HEK293 (cell line): ENCODE measurements at regions not wholly inside any gene's neighbourhood (a gene's known extent, or its start where the extent isn't known, plus 50 kb on each side); places are given as distances from the start of the nearest gene placed in this dataset.

ENCODE experiments used
- CTCF ChIA-PET: fragments of 350-600 bp; formaldehyde crosslinking; extraction: SDS; loops from one replicate; lab custom pipeline; 2021; ENCODE audit warnings: antibody characterized with exemption; lab: Yijun Ruan, JAX
- POLR2A ChIA-PET: fragments of 300-600 bp; formaldehyde crosslinking; extraction: SDS; loops from one replicate; lab custom pipeline; 2020; ENCODE audit warnings: antibody characterized with exemption, inconsistent platforms; lab: Yijun Ruan, JAX
- H3K27ac ChIP-seq: fragments of 200-500 bp; sonication (Bioruptor generic); 2 replicates; pipeline ENCODE4 v1.5.1; 2014; ENCODE audit warnings: low read depth, low read length, control low read depth, inconsistent platforms; ENCODE audit errors: extremely low read depth
- H3K36me3 ChIP-seq, 2 experiments: fragments of 200-500 bp in 1 of 2; sonication (Bioruptor generic) in 1 of 2; 1 replicate in 1 of 2; 2 replicates in 1 of 2; pipeline ENCODE4 v1.5.1; 2014 to 2017; ENCODE audit warnings: inconsistent platforms in 2 of 2, low read length in 2 of 2; ENCODE audit not compliant: control insufficient read depth in 2 of 2, insufficient read depth in 1 of 2
- H3K4me1 ChIP-seq: fragments of 200-500 bp; sonication (Bioruptor generic); 2 replicates; pipeline ENCODE4 v1.5.1; 2014; ENCODE audit warnings: mild to moderate bottlenecking, low read length, inconsistent platforms; ENCODE audit not compliant: control insufficient read depth, insufficient read depth
- H3K4me3 ChIP-seq: 2 replicates; pipeline ENCODE4 v1.5.1; 2011; ENCODE audit warnings: low read depth, mild to moderate bottlenecking, control low read depth, low read length, moderate library complexity
- H3K9me3 ChIP-seq: fragments of 200-500 bp; sonication (Bioruptor generic); 2 replicates; pipeline ENCODE4 v1.5.1; 2014; ENCODE audit warnings: low read depth, low read length, inconsistent platforms; ENCODE audit not compliant: control insufficient read depth, insufficient read depth
- AEBP2 ChIP-seq: fragments of 450-650 bp; formaldehyde crosslinking; IDR thresholded peaks from 2 replicates; pipeline ENCODE4 v1.5.1; 2016; ENCODE audit warnings: missing biosample characterization, missing genetic modification characterization, borderline replicate concordance
- HOXC10 ChIP-seq: sonication (generic); formaldehyde crosslinking; IDR thresholded peaks from 2 replicates; pipeline ENCODE4 v1.8.1; 2023; ENCODE audit warnings: mild to moderate bottlenecking, missing genetic modification reagents
- OSR2 ChIP-seq: fragments of 450-650 bp; formaldehyde crosslinking; IDR thresholded peaks from 2 replicates; pipeline ENCODE4 v1.5.1; 2016; ENCODE audit warnings: missing biosample characterization, missing genetic modification characterization
- RBAK ChIP-seq: fragments of 450-650 bp; formaldehyde crosslinking; IDR thresholded peaks from 2 replicates; pipeline ENCODE4 v1.5.1; 2016; ENCODE audit warnings: missing biosample characterization, missing genetic modification characterization
- SCRT2 ChIP-seq: fragments of 450-650 bp; formaldehyde crosslinking; IDR thresholded peaks from 2 replicates; pipeline ENCODE4 v1.5.1; 2016; ENCODE audit warnings: missing biosample characterization, missing genetic modification characterization
- TCF7L2 ChIP-seq: IDR thresholded peaks from 2 replicates; pipeline ENCODE4 v1.6.1; 2011; ENCODE audit warnings: low read depth, mild to moderate bottlenecking, inconsistent platforms, low read length, moderate library complexity, borderline replicate concordance
- ZBTB26 ChIP-seq: fragments of 450-650 bp; formaldehyde crosslinking; optimal IDR thresholded peaks from 2 replicates; pipeline ENCODE3; 2016; ENCODE audit warnings: missing biosample characterization, mild to moderate bottlenecking, missing genetic modification characterization
- ZBTB48 ChIP-seq: fragments of 450-650 bp; formaldehyde crosslinking; IDR thresholded peaks from 2 replicates; pipeline ENCODE4 v1.5.1; 2016; ENCODE audit warnings: missing biosample characterization, missing genetic modification characterization
- ZFHX2 ChIP-seq: fragments of 450-650 bp; formaldehyde crosslinking; conservative IDR thresholded peaks from 2 replicates; pipeline ENCODE4 v1.5.1; 2016; ENCODE audit warnings: missing biosample characterization, missing genetic modification characterization
- ZNF10 ChIP-seq: fragments of 450-650 bp; formaldehyde crosslinking; IDR thresholded peaks from 2 replicates; pipeline ENCODE4 v1.5.1; 2017; ENCODE audit warnings: missing biosample characterization, missing genetic modification characterization
- ZNF157 ChIP-seq: fragments of 450-650 bp; formaldehyde crosslinking; IDR thresholded peaks from 2 replicates; pipeline ENCODE4 v1.5.1; 2016; ENCODE audit warnings: missing biosample characterization, missing genetic modification characterization
- ZNF174 ChIP-seq: fragments of 450-650 bp; formaldehyde crosslinking; IDR thresholded peaks from 2 replicates; pipeline ENCODE4 v1.5.0; 2017; ENCODE audit warnings: missing biosample characterization, mild to moderate bottlenecking, missing genetic modification characterization
- ZNF2 ChIP-seq: fragments of 450-650 bp; formaldehyde crosslinking; IDR thresholded peaks from 2 replicates; pipeline ENCODE4 v1.5.1; 2016; ENCODE audit warnings: missing biosample characterization, missing genetic modification characterization
- ZNF324 ChIP-seq: fragments of 450-650 bp; formaldehyde crosslinking; IDR thresholded peaks from 2 replicates; pipeline ENCODE4 v1.5.1; 2016; ENCODE audit warnings: missing biosample characterization, missing genetic modification characterization
- ZNF341 ChIP-seq: fragments of 450-650 bp; formaldehyde crosslinking; IDR thresholded peaks from 2 replicates; pipeline ENCODE4; 2016; ENCODE audit warnings: low read depth, missing biosample characterization, missing genetic modification characterization
- ZNF350 ChIP-seq: fragments of 450-650 bp; formaldehyde crosslinking; IDR thresholded peaks from 2 replicates; pipeline ENCODE4 v1.5.0; 2017; ENCODE audit warnings: missing biosample characterization, mild to moderate bottlenecking, missing genetic modification characterization
- ZNF426 ChIP-seq: fragments of 450-650 bp; formaldehyde crosslinking; IDR thresholded peaks from 2 replicates; pipeline ENCODE4 v1.5.1; 2017; ENCODE audit warnings: missing biosample characterization, missing genetic modification characterization, mild to moderate bottlenecking, inconsistent platforms, moderate library complexity
- ZNF600 ChIP-seq: fragments of 450-650 bp; formaldehyde crosslinking; IDR thresholded peaks from 2 replicates; pipeline ENCODE4 v1.5.1; 2016; ENCODE audit warnings: missing biosample characterization, missing genetic modification characterization
- ZNF623 ChIP-seq: fragments of 450-650 bp; formaldehyde crosslinking; IDR thresholded peaks from 2 replicates; pipeline ENCODE4 v1.5.1; 2016; ENCODE audit warnings: missing biosample characterization, missing genetic modification characterization
- ZNF626 ChIP-seq: fragments of 450-650 bp; sonication (Bioruptor Pico); formaldehyde crosslinking; IDR thresholded peaks from 2 replicates; pipeline ENCODE4 v1.5.1; 2018; ENCODE audit warnings: missing biosample characterization, missing genetic modification characterization, inconsistent platforms
- ZNF654 ChIP-seq: fragments of 450-650 bp; formaldehyde crosslinking; IDR thresholded peaks from 2 replicates; pipeline ENCODE4 v1.5.1; 2016; ENCODE audit warnings: low read depth, missing biosample characterization, missing genetic modification characterization
- ZNF664 ChIP-seq: fragments of 450-650 bp; formaldehyde crosslinking; IDR thresholded peaks from 2 replicates; pipeline ENCODE4 v1.5.1; 2016; ENCODE audit warnings: missing biosample characterization, missing genetic modification characterization
- ZNF76 ChIP-seq: fragments of 450-650 bp; formaldehyde crosslinking; IDR thresholded peaks from 2 replicates; pipeline ENCODE4; 2016; ENCODE audit warnings: low read depth, missing biosample characterization, missing genetic modification characterization, borderline replicate concordance
- ZNF777 ChIP-seq: fragments of 450-650 bp; formaldehyde crosslinking; IDR thresholded peaks from 2 replicates; pipeline ENCODE4 v1.5.1; 2017; ENCODE audit warnings: missing biosample characterization, missing genetic modification characterization, borderline replicate concordance
- ZSCAN5A ChIP-seq: fragments of 450-650 bp; formaldehyde crosslinking; IDR thresholded peaks from 2 replicates; pipeline ENCODE4 v1.5.1; 2016; ENCODE audit warnings: missing biosample characterization, missing genetic modification characterization
- ZXDB ChIP-seq: fragments of 450-650 bp; formaldehyde crosslinking; IDR thresholded peaks from 2 replicates; pipeline ENCODE4 v1.5.1; 2016; ENCODE audit warnings: missing biosample characterization, missing genetic modification characterization
- TF ChIP-seq, protein P1 (sequence below): fragments of 450-650 bp; formaldehyde crosslinking; IDR thresholded peaks from 2 replicates; pipeline ENCODE4 v1.5.1; 2017; ENCODE audit warnings: missing biosample characterization, missing genetic modification characterization

GRCh38 chr6:18985996-18986395 is 598.8 kb downstream of the RNF144B start:
- Histone ChIP-seq H3K36me3 (no peaks in the 10 kb centered on the region), H3K4me1 (no peaks in the 10 kb centered on the region), H3K4me3 (no peak overlapping the region), H3K9me3 (no peaks in the 10 kb centered on the region), H3K27ac (no peak overlapping the region)
- no peak for TF ChIP-seq ZNF10 (tag by site-specific recombination)
- peak; percentile 64 for TF ChIP-seq SCRT2 (tag by site-specific recombination)
- no peak for TF ChIP-seq ZBTB26
- POLR2A ChIA-PET = no interaction called here
- CTCF ChIA-PET = interaction anchor here (0.6 to 0.9 kb wide), 2 partner anchors 150 to 723 kb away, joined by 3 to 4 read pairs; no protein-coding TSS in a partner anchor

DNA sequence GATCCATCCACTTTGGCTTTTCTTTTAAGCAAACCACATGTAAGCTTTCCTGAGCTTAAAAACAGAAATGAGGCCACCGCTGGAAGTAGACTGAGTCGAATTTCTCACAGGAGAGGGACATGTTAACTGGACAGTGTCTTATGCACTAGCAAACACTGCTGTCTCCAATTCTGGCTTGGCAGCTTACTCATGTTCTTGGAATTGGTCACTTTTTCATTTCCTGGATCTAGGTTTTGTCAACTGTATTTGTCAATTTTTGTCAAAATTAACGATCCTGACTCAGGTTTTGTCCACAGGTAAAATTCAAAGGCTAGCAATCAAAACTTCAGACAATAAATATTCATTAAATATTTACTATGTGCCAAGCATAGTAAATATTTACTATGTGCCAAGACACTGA is 601.5 kb downstream of the RNF144B start:
- ChIA-PET CTCF (interaction anchor here (1.0 to 2.9 kb wide), 3 partner anchors 9 to 1068 kb away, joined by 3 to 14 read pairs (median 9); no protein-coding TSS in a partner anchor), POLR2A (no interaction called here)
- TF ChIP-seq RBAK (tag by site-specific recombination) (no peak), ZNF157 (tag by site-specific recombination) (no peak), ZNF664 (no peak), HOXC10 (CRISPR knock-in tag) (no peak), ZNF174 (no peak), OSR2 (tag by site-specific recombination) (no peak), ZNF426 (no peak), ZNF600 (no peak), ZNF324 (tag by site-specific recombination) (no peak), ZNF623 (tag by site-specific recombination) (no peak), AEBP2 (tag by site-specific recombination) (no peak), ZFHX2 (tag by site-specific recombination) (no peak), ZNF626 (tag by site-specific recombination) (no peak), TCF7L2 (no peak)
- Histone ChIP-seq H3K4me3 (no peak overlapping the region), H3K27ac (no peak overlapping the region), H3K36me3 (no peaks in the 10 kb centered on the region), H3K9me3 (no peaks in the 10 kb centered on the region), H3K4me1 (no peaks in the 10 kb centered on the region)

DNA sequence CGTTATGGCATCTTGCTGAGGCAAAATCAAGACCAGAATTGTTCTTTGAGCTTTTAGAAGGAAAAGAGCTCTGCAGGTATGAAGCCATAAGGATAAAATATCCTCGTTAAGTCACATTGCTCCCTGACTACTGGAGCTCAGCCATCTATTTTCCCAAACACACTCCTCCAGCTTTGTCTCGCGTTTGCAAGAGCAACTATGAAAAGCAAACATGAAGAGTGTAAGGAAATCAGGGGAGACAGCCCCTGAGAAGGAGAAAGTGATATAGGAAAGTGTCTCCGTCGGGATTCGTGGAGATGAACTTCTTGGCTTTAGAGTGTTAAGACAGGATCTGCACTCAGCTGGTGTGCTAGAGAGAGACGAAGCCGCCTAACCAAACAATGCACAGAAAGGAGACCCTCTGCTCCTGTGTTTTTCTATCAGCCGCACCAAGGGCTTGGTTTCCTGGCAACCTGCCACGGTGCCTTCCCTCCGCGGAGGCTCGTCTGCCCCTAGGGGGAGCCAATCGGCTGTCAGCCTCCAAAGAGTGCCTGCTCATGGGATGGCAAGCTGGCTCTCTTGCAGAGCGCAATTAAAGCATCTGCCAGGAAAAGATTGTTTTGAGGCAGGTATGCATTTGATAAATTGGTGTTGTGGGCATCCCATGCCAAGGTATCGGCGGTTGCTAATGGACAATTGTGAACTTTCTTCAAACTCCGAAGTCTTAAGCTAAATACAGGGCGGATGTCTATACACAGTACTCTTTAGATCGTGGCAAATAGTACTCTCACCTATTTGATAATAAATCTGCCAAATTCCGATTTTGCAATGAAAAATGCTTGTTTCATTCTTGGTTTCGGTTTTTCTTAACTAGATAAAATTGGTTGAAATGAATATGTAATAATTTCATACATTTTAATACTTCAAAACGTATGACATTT is 603.2 kb downstream of the RNF144B start:
- Histone ChIP-seq H3K4me3 (peak overlapping the region; percentile 23), H3K4me1 (no peaks in the 10 kb centered on the region), H3K36me3 (no peaks in the 10 kb centered on the region), H3K27ac (no peak overlapping the region), H3K9me3 (no peaks in the 10 kb centered on the region)
- POLR2A ChIA-PET = no interaction called here
- CTCF ChIA-PET = interaction anchor here (0.6 to 2.9 kb wide), 21 partner anchors 9 to 1066 kb away, joined by 3 to 22 read pairs (median 3); no protein-coding TSS in a partner anchor
- no peak for TF ChIP-seq ZNF341 (tag by site-specific recombination)
- TF ChIP-seq ZNF777 (tag by site-specific recombination) = no peak
- no peak for TF ChIP-seq ZXDB (tag by site-specific recombination)
- TF ChIP-seq, protein P1, sequence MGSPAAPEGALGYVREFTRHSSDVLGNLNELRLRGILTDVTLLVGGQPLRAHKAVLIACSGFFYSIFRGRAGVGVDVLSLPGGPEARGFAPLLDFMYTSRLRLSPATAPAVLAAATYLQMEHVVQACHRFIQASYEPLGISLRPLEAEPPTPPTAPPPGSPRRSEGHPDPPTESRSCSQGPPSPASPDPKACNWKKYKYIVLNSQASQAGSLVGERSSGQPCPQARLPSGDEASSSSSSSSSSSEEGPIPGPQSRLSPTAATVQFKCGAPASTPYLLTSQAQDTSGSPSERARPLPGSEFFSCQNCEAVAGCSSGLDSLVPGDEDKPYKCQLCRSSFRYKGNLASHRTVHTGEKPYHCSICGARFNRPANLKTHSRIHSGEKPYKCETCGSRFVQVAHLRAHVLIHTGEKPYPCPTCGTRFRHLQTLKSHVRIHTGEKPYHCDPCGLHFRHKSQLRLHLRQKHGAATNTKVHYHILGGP = no peak
- TF ChIP-seq ZNF350 (tag by site-specific recombination) = no peak
- no peak for TF ChIP-seq ZNF76
- peak; percentile 31; the same call in 1 of the 2 replicates for TF ChIP-seq ZBTB48 (tag by site-specific recombination)
- no peak for TF ChIP-seq ZSCAN5A (tag by site-specific recombination)
- peak; percentile 29 for TF ChIP-seq ZNF654 (tag by site-specific recombination)
- no peak for TF ChIP-seq ZNF2 (tag by site-specific recombination)
